CD14-positive monocyte (primary cell): ENCODE measurements at regions not wholly inside any gene's neighbourhood (a gene's known extent, or its start where the extent isn't known, plus 50 kb on each side); places are given as distances from the start of the nearest gene placed in this dataset.

ENCODE experiments used
- DNase-seq, 3 donors: peaks; one replicate each; pipeline ENCODE4 v3.0.0-alpha.2; 2011 to 2022
- H2AFZ ChIP-seq: 2 replicates; pipeline ENCODE4 v1.6.0; 2012; ENCODE audit warnings: mild to moderate bottlenecking, low read depth, low read length, inconsistent platforms; ENCODE audit not compliant: insufficient read depth, poor library complexity, severe bottlenecking
- H3K27ac ChIP-seq, 2 donors: 1 replicate in 1 of 2; 2 replicates in 1 of 2; pipeline ENCODE4 v1.5.1; 2012 to 2013; ENCODE audit warnings: low read length in 2 of 2, control low read depth in 1 of 2, inconsistent platforms in 1 of 2, low read depth in 1 of 2, mild to moderate bottlenecking in 1 of 2
- H3K27me3 ChIP-seq, 2 donors: one replicate each; pipeline versions ENCODE4 v1.6.0 to v1.6.1; 2011 to 2013; ENCODE audit warnings: low read length in 2 of 2; ENCODE audit not compliant: control insufficient read depth in 2 of 2, insufficient read depth in 2 of 2
- H3K36me3 ChIP-seq, 2 donors: replicated peaks in 1 of 2; 1 replicate in 1 of 2; 2 replicates in 1 of 2; pipeline versions ENCODE4 v1.5.1 to v1.6.1; 2012 to 2013; ENCODE audit warnings: low read length in 2 of 2, control low read depth in 1 of 2, inconsistent platforms in 1 of 2, mild to moderate bottlenecking in 1 of 2; ENCODE audit not compliant: insufficient read depth in 2 of 2, control insufficient read depth in 1 of 2
- H3K4me1 ChIP-seq, 2 donors: 1 replicate in 1 of 2; 2 replicates in 1 of 2; pipeline versions ENCODE4 v1.5.1 to v1.6.1; 2012 to 2013; ENCODE audit warnings: low read length in 2 of 2, control low read depth in 1 of 2, inconsistent platforms in 1 of 2, mild to moderate bottlenecking in 1 of 2, moderate library complexity in 1 of 2; ENCODE audit not compliant: insufficient read depth in 2 of 2, control insufficient read depth in 1 of 2
- H3K4me2 ChIP-seq: replicated peaks from 2 replicates; pipeline ENCODE3; 2012; ENCODE audit warnings: low read length, moderate library complexity, mild to moderate bottlenecking; ENCODE audit not compliant: poor library complexity, severe bottlenecking; ENCODE audit errors: extremely low read depth
- H3K4me3 ChIP-seq, 3 experiments: fragments of 200-600 bp in 1 of 3; sonication (generic) in 1 of 3; replicated peaks in 1 of 3; 1 replicate in 2 of 3; 2 replicates in 1 of 3; pipeline ENCODE4 v1.5.1; 2011 to 2013; ENCODE audit warnings: low read length in 3 of 3, mild to moderate bottlenecking in 3 of 3, control low read depth in 2 of 3, low read depth in 2 of 3, inconsistent platforms in 1 of 3, moderate library complexity in 1 of 3
- H3K79me2 ChIP-seq: 2 replicates; pipeline ENCODE4 v1.6.0; 2012; ENCODE audit warnings: mild to moderate bottlenecking, control low read depth, inconsistent platforms, low read length, moderate library complexity; ENCODE audit not compliant: insufficient read depth
- H3K9ac ChIP-seq: 2 replicates; pipeline ENCODE4 v1.6.0; 2017; ENCODE audit warnings: low read length, mild to moderate bottlenecking; ENCODE audit not compliant: insufficient read depth, poor library complexity, severe bottlenecking
- H3K9me3 ChIP-seq, 2 donors: replicated peaks in 1 of 2; 1 replicate in 1 of 2; 2 replicates in 1 of 2; pipeline versions ENCODE4 v1.5.1 to v1.6.1; 2012 to 2013; ENCODE audit warnings: low read length in 2 of 2, control low read depth in 1 of 2; ENCODE audit not compliant: control insufficient read depth in 1 of 2, insufficient read depth in 1 of 2
- H4K20me1 ChIP-seq: 2 replicates; pipeline ENCODE4 v1.6.0; 2012; ENCODE audit warnings: mild to moderate bottlenecking, low read length, control low read depth, moderate library complexity; ENCODE audit not compliant: insufficient read depth
- H3K27ac Mint-ChIP-seq, 7 donors: one replicate each; pipeline ENCODE4 v1.8.0; 2020; ENCODE audit warnings: mild to moderate bottlenecking in 7 of 7, mixed read lengths in 7 of 7, moderate library complexity in 6 of 7, inconsistent platforms in 2 of 7
- H3K27me3 Mint-ChIP-seq, 3 donors: one replicate each; pipeline ENCODE4 v1.8.0; 2021 to 2022; ENCODE audit warnings: low read depth in 3 of 3, mild to moderate bottlenecking in 3 of 3, mixed read lengths in 3 of 3, moderate library complexity in 3 of 3, inconsistent platforms in 1 of 3
- H3K36me3 Mint-ChIP-seq, 2 donors: one replicate each; pipeline ENCODE4 v1.8.0; 2020; ENCODE audit warnings: mixed read lengths in 2 of 2, inconsistent platforms in 1 of 2, mild to moderate bottlenecking in 1 of 2
- H3K4me1 Mint-ChIP-seq: one replicate; pipeline ENCODE4 v1.8.0; 2020; ENCODE audit warnings: mild to moderate bottlenecking, mixed read lengths
- H3K4me3 Mint-ChIP-seq, 2 donors: one replicate each; pipeline ENCODE4 v1.8.0; 2020; ENCODE audit warnings: mild to moderate bottlenecking in 2 of 2, mixed read lengths in 2 of 2, moderate library complexity in 1 of 2
- H3K9me3 Mint-ChIP-seq, 7 donors: one replicate each; pipeline ENCODE4 v1.8.0; 2020 to 2022; ENCODE audit warnings: mixed read lengths in 7 of 7, mild to moderate bottlenecking in 6 of 7, moderate library complexity in 6 of 7, inconsistent platforms in 2 of 7
- CTCF ChIP-seq: fragments of 200-600 bp; IDR thresholded peaks from one replicate; pipeline ENCODE4 v1.8.0; 2022; ENCODE audit warnings: antibody characterized with exemption, mild to moderate bottlenecking
- WGBS: methylation state at CpG from one replicate; pipeline ENCODE4 v1.1.5; 2013; ENCODE audit warnings: missing lambda C conversion rate; ENCODE audit not compliant: insufficient coverage; 5-methylcytosine and 5-hydroxymethylcytosine counted together
- intact Hi-C, 2 donors: fragments of 100-400 bp; cut with micrococcal nuclease; formaldehyde crosslinking; loops; one replicate each; pipeline versions ENCODE4 v1.15.0 to v1.15.1; 2023

- no peak overlapping the region for H3K27ac Mint-ChIP-seq
- H3K27me3 Mint-ChIP-seq = peaks cover 0 to 1% (median 0%) of the 10 kb centered on the region in 3 donors
- intact Hi-C loops = no loop called here
- H3K27me3 ChIP-seq = no peaks in the 10 kb centered on the region
- no peak overlapping the region for H3K27ac ChIP-seq
- no peak overlapping the region for H2AFZ ChIP-seq
- H3K4me1 ChIP-seq = no peaks in the 10 kb centered on the region
- H3K4me3 ChIP-seq = no peak overlapping the region
- no peaks in the 10 kb centered on the region for H3K36me3 ChIP-seq
- H3K9ac ChIP-seq = no peak overlapping the region
- H3K79me2 ChIP-seq = no peaks in the 10 kb centered on the region
- H4K20me1 ChIP-seq = no peaks in the 10 kb centered on the region
- no peaks in the 10 kb centered on the region for H3K4me1 Mint-ChIP-seq
- peaks cover 0 to 10% (median 2%) of the 10 kb centered on the region in 7 donors for H3K9me3 Mint-ChIP-seq
- no peak for DNase-seq
- H3K4me2 ChIP-seq = no peak overlapping the region
- TF ChIP-seq CTCF = no peak
- no peak overlapping the region for H3K4me3 Mint-ChIP-seq
- no peaks in the 10 kb centered on the region for H3K9me3 ChIP-seq
- H3K36me3 Mint-ChIP-seq = no peaks in the 10 kb centered on the region
- WGBS = 96% methylated on average over 3 of the region's 8 CpGs
Measured at GRCh38 chr3:80754969-80755368, 987.2 kb upstream of the ROBO1 start.

- Histone ChIP-seq H3K27me3 (no peaks in the 10 kb centered on the region), H3K79me2 (no peaks in the 10 kb centered on the region), H3K36me3 (no peaks in the 10 kb centered on the region), H3K9ac (no peak overlapping the region), H3K27ac (no peak overlapping the region), H3K4me2 (no peak overlapping the region), H3K4me3 (no peak overlapping the region), H3K4me1 (no peaks in the 10 kb centered on the region), H3K9me3 (no peaks in the 10 kb centered on the region), H4K20me1 (no peaks in the 10 kb centered on the region), H2AFZ (no peak overlapping the region)
- TF ChIP-seq CTCF = no peak
- H3K27ac Mint-ChIP-seq = no peak overlapping the region
- no peaks in the 10 kb centered on the region for H3K4me1 Mint-ChIP-seq
- H3K36me3 Mint-ChIP-seq = no peaks in the 10 kb centered on the region
- intact Hi-C loops = no loop called here
- DNase-seq = no peak
- WGBS = 100% methylated on average over 4 of the region's 4 CpGs
- peaks cover 0 to 9% (median 2%) of the 10 kb centered on the region in 7 donors for H3K9me3 Mint-ChIP-seq
- no peak overlapping the region for H3K4me3 Mint-ChIP-seq
- H3K27me3 Mint-ChIP-seq = peaks cover 0 to 1% (median 0%) of the 10 kb centered on the region in 3 donors
Measured at GRCh38 chr3:80753021-80753420, 985.2 kb upstream of the ROBO1 start.
